Panc1 (cell line): ENCODE measurements at regions not wholly inside any gene's neighbourhood (a gene's known extent, or its start where the extent isn't known, plus 50 kb on each side); places are given as distances from the start of the nearest gene placed in this dataset.

ENCODE experiments used
- ATAC-seq: fragments of 200-7000 bp; cut with Tn5 transposase; 2 replicates; pipeline ENCODE4 v1.9.1; 2020; ENCODE audit warnings: mild to moderate bottlenecking, moderate library complexity
- BruUV-seq: library from RNA; stranded (reverse); fragments of 400-500 nt; replicated peaks from 2 replicates; lab custom pipeline; 2021; lab: Mats Ljungman, UMichigan
- CTCF ChIA-PET: fragments of 300-600 bp; sonication (Branson Sonifier 250); formaldehyde crosslinking; loops from one replicate; lab custom pipeline; 2022; ENCODE audit warnings: antibody characterized with exemption; lab: Charles Lee
- POLR2A ChIA-PET: fragments of 300-600 bp; sonication (Branson Sonifier 250); formaldehyde crosslinking; loops from one replicate; lab custom pipeline; 2022; ENCODE audit warnings: antibody characterized with exemption; lab: Charles Lee
- DNase-seq: peaks from one replicate; pipeline ENCODE4 v3.0.0-alpha.2; 2010; ENCODE audit warnings: low read depth, low spot score
- H3K27ac ChIP-seq: 2 replicates; pipeline ENCODE4 v1.5.1; 2011; ENCODE audit warnings: mild to moderate bottlenecking, low read length, inconsistent platforms
- H3K27me3 ChIP-seq: fragments of 200-500 bp; sonication (Bioruptor generic); 2 replicates; pipeline ENCODE4 v1.6.0; 2014; ENCODE audit warnings: low read length, inconsistent platforms; ENCODE audit not compliant: control insufficient read depth, insufficient read depth
- H3K36me3 ChIP-seq: fragments of 200-500 bp; sonication (Bioruptor generic); 2 replicates; pipeline ENCODE4 v1.5.1; 2014; ENCODE audit warnings: inconsistent platforms, mild to moderate bottlenecking, low read length, moderate library complexity; ENCODE audit not compliant: control insufficient read depth, insufficient read depth
- H3K4me1 ChIP-seq: 2 replicates; pipeline ENCODE4 v1.5.1; 2011; ENCODE audit warnings: inconsistent platforms, mild to moderate bottlenecking, low read length, moderate library complexity; ENCODE audit not compliant: control insufficient read depth, insufficient read depth
- H3K4me3 ChIP-seq, 2 experiments: 2 replicates each; pipeline ENCODE4 v1.5.1; 2011 to 2012; ENCODE audit warnings: low read depth in 2 of 2, low read length in 2 of 2, mild to moderate bottlenecking in 2 of 2, inconsistent platforms in 1 of 2, moderate library complexity in 1 of 2
- H3K9me3 ChIP-seq: fragments of 200-500 bp; sonication (Bioruptor generic); 2 replicates; pipeline ENCODE4 v1.5.1; 2014; ENCODE audit warnings: low read depth, mild to moderate bottlenecking, inconsistent platforms, low read length, moderate library complexity; ENCODE audit not compliant: control insufficient read depth, insufficient read depth
- POLR2AphosphoS5 ChIP-seq: IDR thresholded peaks from 2 replicates; pipeline ENCODE4 v1.6.1; 2012; ENCODE audit warnings: mild to moderate bottlenecking, low read depth, low read length, moderate library complexity
- REST ChIP-seq, 2 experiments: IDR thresholded peaks; 2 replicates each; pipeline ENCODE4 v1.6.1; 2011 to 2012; ENCODE audit warnings: low read depth in 2 of 2, control low read depth in 1 of 2, low read length in 1 of 2, mild to moderate bottlenecking in 1 of 2, moderate library complexity in 1 of 2; ENCODE audit not compliant: insufficient read depth in 1 of 2
- SIN3A ChIP-seq: IDR thresholded peaks from 2 replicates; pipeline ENCODE4 v1.6.1; 2012; ENCODE audit warnings: low read depth, mild to moderate bottlenecking, low read length, moderate library complexity, borderline replicate concordance; ENCODE audit not compliant: insufficient read depth
- TCF7L2 ChIP-seq: IDR thresholded peaks from 2 replicates; pipeline ENCODE4 v1.6.1; 2011; ENCODE audit warnings: mild to moderate bottlenecking, low read depth, low read length, inconsistent platforms
- in situ Hi-C: cut with HindIII; loops from 2 replicates; pipeline ENCODE4 v1.10.0; 2016; ENCODE audit warnings: low sequenced_read_pairs, low pct_unique_long_range_greater_than_20kb
- intact Hi-C: fragments of 100-400 bp; cut with micrococcal nuclease; formaldehyde crosslinking; loops from one replicate; pipeline ENCODE4 v1.10.0; 2022; ENCODE audit not compliant: unreplicated experiment
- TF ChIP-seq, protein P1 (sequence below): fragments of 450-650 bp; IDR thresholded peaks from 2 replicates; pipeline ENCODE4 v1.5.1; 2017; ENCODE audit warnings: mild to moderate bottlenecking

- ATAC-seq (no peak), DNase-seq (no peak)
- TF ChIP-seq POLR2AphosphoS5 (no peak), REST (IDR thresholded peaks at IDR 0.05; ENCODE audit: insufficient read depth in 1 of 2, low read depth in 2 of 2, low read length in 1 of 2) (no peak), SIN3A (no peak), TCF7L2 (no peak)
- TF ChIP-seq, protein P1, sequence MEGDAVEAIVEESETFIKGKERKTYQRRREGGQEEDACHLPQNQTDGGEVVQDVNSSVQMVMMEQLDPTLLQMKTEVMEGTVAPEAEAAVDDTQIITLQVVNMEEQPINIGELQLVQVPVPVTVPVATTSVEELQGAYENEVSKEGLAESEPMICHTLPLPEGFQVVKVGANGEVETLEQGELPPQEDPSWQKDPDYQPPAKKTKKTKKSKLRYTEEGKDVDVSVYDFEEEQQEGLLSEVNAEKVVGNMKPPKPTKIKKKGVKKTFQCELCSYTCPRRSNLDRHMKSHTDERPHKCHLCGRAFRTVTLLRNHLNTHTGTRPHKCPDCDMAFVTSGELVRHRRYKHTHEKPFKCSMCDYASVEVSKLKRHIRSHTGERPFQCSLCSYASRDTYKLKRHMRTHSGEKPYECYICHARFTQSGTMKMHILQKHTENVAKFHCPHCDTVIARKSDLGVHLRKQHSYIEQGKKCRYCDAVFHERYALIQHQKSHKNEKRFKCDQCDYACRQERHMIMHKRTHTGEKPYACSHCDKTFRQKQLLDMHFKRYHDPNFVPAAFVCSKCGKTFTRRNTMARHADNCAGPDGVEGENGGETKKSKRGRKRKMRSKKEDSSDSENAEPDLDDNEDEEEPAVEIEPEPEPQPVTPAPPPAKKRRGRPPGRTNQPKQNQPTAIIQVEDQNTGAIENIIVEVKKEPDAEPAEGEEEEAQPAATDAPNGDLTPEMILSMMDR = no peak
- Histone ChIP-seq H3K27me3 (no peaks in the 10 kb centered on the region), H3K36me3 (no peaks in the 10 kb centered on the region; the same call in 1 of the 2 replicates), H3K4me1 (no peaks in the 10 kb centered on the region), H3K9me3 (no peaks in the 10 kb centered on the region), H3K27ac (no peak overlapping the region), H3K4me3 (no peak overlapping the region)
- intact Hi-C loops = no loop called here
- ChIA-PET CTCF (no interaction called here), POLR2A (no interaction called here)
- in situ Hi-C loops = no loop called here
- BruUV-seq = no TSS peak
Observed at GRCh38 chr7:89554209-89554608, 600.1 kb upstream of the STEAP1 start.

GRCh38 chr7:89559596-89559995 lies 594.7 kb upstream of the STEAP1 start:
- H3K36me3 ChIP-seq = no peaks in the 10 kb centered on the region
- no TSS peak for BruUV-seq
- intact Hi-C loops = no loop called here
- no peaks in the 10 kb centered on the region for H3K9me3 ChIP-seq
- no peak overlapping the region for H3K27ac ChIP-seq
- DNase-seq (no peak), ATAC-seq (no peak)
- H3K27me3 ChIP-seq = no peaks in the 10 kb centered on the region
- CTCF ChIA-PET = no interaction called here
- in situ Hi-C loops = no loop called here
- no peak overlapping the region for H3K4me3 ChIP-seq
- TF ChIP-seq POLR2AphosphoS5 = no peak
- TF ChIP-seq, protein P1 = no peak
- no peak for TF ChIP-seq SIN3A
- TF ChIP-seq TCF7L2 = no peak
- TF ChIP-seq REST (IDR thresholded peaks at IDR 0.05; ENCODE audit: insufficient read depth in 1 of 2, low read depth in 2 of 2, low read length in 1 of 2) = no peak
- POLR2A ChIA-PET = no interaction called here
- no peaks in the 10 kb centered on the region for H3K4me1 ChIP-seq
